Esophagus muscularis mucosa (tissue), 4 donors: ENCODE measurements at regions not wholly inside any gene's neighbourhood (a gene's known extent, or its start where the extent isn't known, plus 50 kb on each side); places are given as distances from the start of the nearest gene placed in this dataset.

Source experiments
- DNase-seq: peaks from one replicate; pipeline ENCODE4 v3.0.0-alpha.2; 2017; ENCODE audit errors: extremely low spot score
- H3K27ac ChIP-seq, 4 donors: fragments of 200-600 bp; sonication (generic); replicated peaks in 1 of 4; 1 replicate in 3 of 4; 2 replicates in 1 of 4; pipeline ENCODE4 v1.5.1; 2016 to 2019; ENCODE audit warnings: mild to moderate bottlenecking in 1 of 4
- H3K27me3 ChIP-seq, 4 donors: fragments of 200-600 bp; sonication (generic); one replicate each; pipeline versions ENCODE4 v1.5.1 to v1.6.0; 2016 to 2019
- H3K36me3 ChIP-seq, 4 donors: fragments of 200-600 bp; sonication (generic); one replicate each; pipeline ENCODE4 v1.5.1; 2016 to 2019
- H3K4me1 ChIP-seq, 4 donors: fragments of 200-600 bp; sonication (generic); one replicate each; pipeline ENCODE4 v1.5.1; 2016 to 2019
- H3K4me3 ChIP-seq, 4 donors: fragments of 200-600 bp; sonication (generic); 1 replicate in 2 of 4; 2 replicates in 2 of 4; pipeline ENCODE4 v1.5.1; 2016 to 2019; ENCODE audit warnings: mild to moderate bottlenecking in 4 of 4, moderate library complexity in 1 of 4
- H3K9me3 ChIP-seq, 4 donors: fragments of 200-600 bp; sonication (generic); 1 replicate in 3 of 4; 2 replicates in 1 of 4; pipeline ENCODE4 v1.5.1; 2016 to 2019
- EP300 ChIP-seq: sonication (generic); formaldehyde crosslinking; IDR thresholded peaks from one replicate; pipeline ENCODE4 v1.6.1; 2017; ENCODE audit warnings: antibody characterized with exemption
- POLR2A ChIP-seq: fragments of 450-650 bp; IDR thresholded peaks from one replicate; pipeline ENCODE4 v1.6.1; 2017; ENCODE audit warnings: antibody characterized with exemption, moderate library complexity, mild to moderate bottlenecking, low read depth
- POLR2AphosphoS5 ChIP-seq, 2 donors: sonication (generic); formaldehyde crosslinking; IDR thresholded peaks; one replicate each; pipeline ENCODE4 v1.6.1; 2017; ENCODE audit warnings: antibody characterized with exemption in 2 of 2
- WGBS: methylation state at CpG from one replicate; pipeline ENCODE4 v1.1.5; 2018; 5-methylcytosine and 5-hydroxymethylcytosine counted together
- intact Hi-C: fragments of 100-400 bp; cut with DNase I; formaldehyde crosslinking; loops from one replicate; pipeline ENCODE4 v1.15.1; 2023
- TF ChIP-seq, protein P1 (sequence below), 3 experiments: fragments of 200-600 bp in 2 of 3; fragments of 450-650 bp in 1 of 3; sonication (generic) in 2 of 3; IDR thresholded peaks; one replicate each; pipeline ENCODE4 v1.5.1; 2017 to 2019; ENCODE audit warnings: antibody characterized with exemption in 3 of 3, mild to moderate bottlenecking in 2 of 3, moderate library complexity in 1 of 3

DNA sequence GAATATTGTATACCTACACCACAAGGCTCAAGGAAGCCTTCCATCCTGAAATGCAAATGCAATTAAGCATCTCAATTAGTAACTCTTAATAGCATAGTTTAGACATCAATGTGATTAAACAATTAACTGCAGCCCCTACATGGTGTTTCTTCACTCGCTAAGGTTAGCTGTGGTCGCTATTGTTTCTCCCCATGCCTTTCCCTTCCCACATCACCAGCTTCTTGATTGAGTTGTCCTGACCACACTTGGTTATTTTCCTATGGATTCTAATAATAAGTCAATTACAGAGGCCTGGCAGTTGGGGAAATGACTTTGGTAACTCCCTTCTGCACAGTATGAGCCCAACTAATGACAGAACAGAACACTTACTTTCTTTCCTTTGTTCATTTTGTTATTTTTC is 265.0 kb downstream of the ADAMTS20 start:
- no peak overlapping the region for H3K27ac ChIP-seq
- H3K9me3 ChIP-seq: no peaks in the 10 kb centered on the region
- TF ChIP-seq POLR2A (no peak), EP300 (no peak), POLR2AphosphoS5 (IDR thresholded peaks at IDR 0.05) (no peak)
- no peaks in the 10 kb centered on the region for H3K36me3 ChIP-seq
- WGBS: 92% methylated on average over 2 of the region's 2 CpGs
- intact Hi-C loops: loop anchor here (5.0 kb wide), 1 partner anchor 700 kb away; the partner anchor contains the start of gene PRICKLE1
- H3K4me1 ChIP-seq: peaks cover 0 to 39% (median 27%) of the 10 kb centered on the region in 4 donors
- DNase-seq: no peak
- H3K4me3 ChIP-seq: no peak overlapping the region
- no peaks in the 10 kb centered on the region for H3K27me3 ChIP-seq

DNA sequence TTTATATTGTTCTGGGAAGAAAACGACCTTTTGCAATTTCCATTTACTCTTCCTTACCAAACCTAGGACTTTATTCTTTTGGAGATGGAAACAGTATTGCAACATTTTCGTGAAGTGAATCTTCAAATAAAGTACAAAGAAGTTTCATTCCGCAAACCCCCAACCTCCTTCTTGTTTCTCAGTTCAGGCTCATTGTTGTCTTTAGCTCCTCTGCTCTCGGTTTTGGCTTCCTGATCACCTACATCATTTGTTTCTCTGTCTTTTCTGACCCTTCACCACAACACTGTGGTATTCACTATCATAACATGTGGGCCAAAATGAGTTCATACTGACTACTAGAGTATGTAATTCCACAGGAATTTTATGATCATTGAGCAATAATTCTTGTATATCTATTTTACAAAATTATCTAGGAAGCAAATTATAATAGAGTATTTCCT is 266.8 kb downstream of the ADAMTS20 start:
- peaks cover 0 to 39% (median 27%) of the 10 kb centered on the region in 4 donors for H3K4me1 ChIP-seq
- no peaks in the 10 kb centered on the region for H3K27me3 ChIP-seq
- TF ChIP-seq POLR2A: no peak
- TF ChIP-seq, protein P1, sequence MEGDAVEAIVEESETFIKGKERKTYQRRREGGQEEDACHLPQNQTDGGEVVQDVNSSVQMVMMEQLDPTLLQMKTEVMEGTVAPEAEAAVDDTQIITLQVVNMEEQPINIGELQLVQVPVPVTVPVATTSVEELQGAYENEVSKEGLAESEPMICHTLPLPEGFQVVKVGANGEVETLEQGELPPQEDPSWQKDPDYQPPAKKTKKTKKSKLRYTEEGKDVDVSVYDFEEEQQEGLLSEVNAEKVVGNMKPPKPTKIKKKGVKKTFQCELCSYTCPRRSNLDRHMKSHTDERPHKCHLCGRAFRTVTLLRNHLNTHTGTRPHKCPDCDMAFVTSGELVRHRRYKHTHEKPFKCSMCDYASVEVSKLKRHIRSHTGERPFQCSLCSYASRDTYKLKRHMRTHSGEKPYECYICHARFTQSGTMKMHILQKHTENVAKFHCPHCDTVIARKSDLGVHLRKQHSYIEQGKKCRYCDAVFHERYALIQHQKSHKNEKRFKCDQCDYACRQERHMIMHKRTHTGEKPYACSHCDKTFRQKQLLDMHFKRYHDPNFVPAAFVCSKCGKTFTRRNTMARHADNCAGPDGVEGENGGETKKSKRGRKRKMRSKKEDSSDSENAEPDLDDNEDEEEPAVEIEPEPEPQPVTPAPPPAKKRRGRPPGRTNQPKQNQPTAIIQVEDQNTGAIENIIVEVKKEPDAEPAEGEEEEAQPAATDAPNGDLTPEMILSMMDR (IDR thresholded peaks at IDR 0.05): no peak
- TF ChIP-seq EP300: no peak
- peak in 1 of 2 donors; percentile 17 for TF ChIP-seq POLR2AphosphoS5 (IDR thresholded peaks at IDR 0.05)
- H3K4me3 ChIP-seq: no peak overlapping the region
- no peaks in the 10 kb centered on the region for H3K36me3 ChIP-seq
- H3K9me3 ChIP-seq: no peaks in the 10 kb centered on the region
- DNase-seq: no peak
- H3K27ac ChIP-seq: peak overlapping the region in 1 of 4 donors; percentile 18
- WGBS: 37% methylated on average over 4 of the region's 4 CpGs
- intact Hi-C loops: loop anchor here (5.0 kb wide), 1 partner anchor 698 kb away; the partner anchor contains the start of gene PRICKLE1

DNA sequence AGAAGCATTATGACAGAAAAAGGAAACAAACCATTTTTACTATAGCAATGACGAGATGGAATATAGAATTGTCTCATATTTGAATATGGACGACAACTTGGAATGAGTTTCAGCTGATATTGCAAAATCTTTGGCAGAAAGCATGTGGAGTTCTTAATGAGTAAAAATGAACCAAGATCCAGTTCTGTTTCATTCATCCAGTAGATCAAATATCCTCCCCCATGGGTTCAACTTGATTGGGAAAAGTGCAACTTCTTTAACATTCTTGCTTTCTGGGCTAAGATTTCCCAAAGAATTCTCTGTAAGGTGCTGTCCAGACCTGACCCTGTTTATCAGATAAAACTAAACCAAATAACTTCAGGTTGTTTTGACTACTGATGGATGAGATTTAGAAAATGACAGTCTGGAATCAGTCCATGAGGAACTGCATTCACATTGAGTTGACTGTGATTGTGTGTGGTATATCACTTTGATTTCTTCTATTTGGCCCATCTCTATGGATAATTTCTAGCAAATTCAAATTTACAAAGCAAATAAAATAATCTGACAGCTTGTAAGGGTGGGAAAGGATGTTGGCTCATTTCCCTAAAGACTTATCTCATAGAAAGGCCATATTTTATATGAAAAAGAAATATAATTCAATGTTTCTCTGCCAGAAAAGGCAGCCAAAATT is 267.4 kb downstream of the ADAMTS20 start:
- intact Hi-C loops: loop anchor here (5.0 kb wide), 1 partner anchor 697 kb away; the partner anchor contains the start of gene PRICKLE1
- no peaks in the 10 kb centered on the region for H3K27me3 ChIP-seq
- H3K27ac ChIP-seq: peak overlapping the region in 1 of 4 donors; percentile 6
- no peaks in the 10 kb centered on the region for H3K36me3 ChIP-seq
- no peaks in the 10 kb centered on the region for H3K9me3 ChIP-seq
- WGBS: 57% methylated on average over 2 of the region's 2 CpGs
- peaks cover 0 to 35% (median 21%) of the 10 kb centered on the region in 4 donors for H3K4me1 ChIP-seq
- TF ChIP-seq, protein P1 (IDR thresholded peaks at IDR 0.05): no peak
- TF ChIP-seq EP300: no peak
- TF ChIP-seq POLR2A: no peak
- H3K4me3 ChIP-seq: no peak overlapping the region
- DNase-seq: no peak

DNA sequence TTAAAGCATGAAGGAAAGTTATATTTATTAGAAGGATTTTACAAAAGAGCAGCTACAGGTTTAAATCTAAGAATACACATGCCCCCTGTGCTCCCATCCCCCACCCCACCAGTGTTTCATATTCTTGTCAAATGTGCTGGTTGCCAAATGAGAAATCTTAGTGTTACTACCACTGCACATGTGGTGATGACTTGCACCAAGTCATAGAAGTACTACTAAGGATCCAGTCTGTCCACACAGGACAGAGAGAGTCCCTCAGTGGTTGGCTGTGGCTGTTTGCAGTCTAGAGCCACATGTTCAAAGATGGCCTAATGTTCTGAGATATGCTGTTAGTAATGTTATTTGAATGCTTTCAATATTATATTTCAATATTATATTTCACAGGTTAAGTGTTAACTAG is 268.8 kb downstream of the ADAMTS20 start:
- Histone ChIP-seq H3K36me3 (no peaks in the 10 kb centered on the region), H3K4me3 (no peak overlapping the region), H3K27me3 (no peaks in the 10 kb centered on the region), H3K9me3 (no peaks in the 10 kb centered on the region), H3K27ac (no peak overlapping the region), H3K4me1 (peaks cover 0 to 22% (median 8%) of the 10 kb centered on the region in 4 donors)
- TF ChIP-seq EP300 (no peak), POLR2A (no peak), POLR2AphosphoS5 (IDR thresholded peaks at IDR 0.05) (no peak)
- TF ChIP-seq, protein P1 (IDR thresholded peaks at IDR 0.05): no peak
- intact Hi-C loops: loop anchor here (2.0 kb wide), 1 partner anchor 800 kb away; no protein-coding TSS in a partner anchor
- no peak for DNase-seq

DNA sequence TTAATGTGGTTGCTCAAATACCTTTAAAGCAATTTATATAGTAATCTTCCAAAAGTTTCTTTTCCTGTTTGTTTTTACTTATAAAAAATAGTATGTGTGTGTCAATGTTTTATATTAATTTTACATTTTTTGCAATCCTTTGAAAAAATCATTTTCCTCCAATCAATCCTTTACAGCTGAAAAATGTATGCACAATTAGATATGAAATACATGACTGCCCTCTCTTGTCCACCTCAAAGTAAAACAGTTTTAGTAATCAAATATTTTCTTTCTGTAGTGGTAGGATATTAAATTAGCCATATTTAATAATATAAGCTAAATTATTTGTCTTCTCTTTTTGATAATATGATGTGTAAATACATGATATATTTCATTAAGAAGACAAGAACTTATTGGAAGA is 269.9 kb downstream of the ADAMTS20 start:
- no peak overlapping the region for H3K4me3 ChIP-seq
- DNase-seq: no peak
- H3K9me3 ChIP-seq: no peaks in the 10 kb centered on the region
- TF ChIP-seq, protein P1 (IDR thresholded peaks at IDR 0.05): peak; percentile 24 to 29 (median 26)
- no peak for TF ChIP-seq POLR2A
- H3K27me3 ChIP-seq: no peaks in the 10 kb centered on the region
- no peak overlapping the region for H3K27ac ChIP-seq
- peaks cover 0 to 14% (median 6%) of the 10 kb centered on the region in 4 donors for H3K4me1 ChIP-seq
- no peaks in the 10 kb centered on the region for H3K36me3 ChIP-seq
- intact Hi-C loops: loop anchor here (2.0 kb wide), 1 partner anchor 799 kb away; no protein-coding TSS in a partner anchor
